Pancreas (tissue), 10 donors: ENCODE measurements at regions not wholly inside any gene's neighbourhood (a gene's known extent, or its start where the extent isn't known, plus 50 kb on each side); places are given as distances from the start of the nearest gene placed in this dataset.
A peak's percentile ranks its signal among the peaks of the same experiment; 100 is the strongest.

Source experiments
- ATAC-seq, 4 donors: fragments of 200-7000 bp; cut with Tn5 transposase; one replicate each; pipeline versions ENCODE4 v1.8.0 to v1.9.1; 2020; ENCODE audit warnings: mild to moderate bottlenecking in 4 of 4, moderate library complexity in 4 of 4
- DNase-seq, 6 donors: peaks; one replicate each; pipeline ENCODE4 v3.0.0-alpha.2; 2020
- FAIRE-seq: peaks from 2 replicates; lab custom pipeline; 2012; peaks lifted over from hg19 to GRCh38; lab: Jason Lieb, UNC
- H3K27ac ChIP-seq, 4 donors: fragments of 200-600 bp; sonication (generic); 1 replicate in 3 of 4; 2 replicates in 1 of 4; pipeline versions ENCODE4 v1.5.0 to v1.8.0; 2020
- H3K27me3 ChIP-seq, 4 donors: fragments of 200-600 bp; one replicate each; pipeline ENCODE4 v1.8.0; 2021
- H3K36me3 ChIP-seq, 3 donors: fragments of 200-600 bp; sonication (generic) in 1 of 3; one replicate each; pipeline versions ENCODE4 v1.5.0 to v1.8.0; 2020 to 2021
- H3K4me1 ChIP-seq, 3 donors: fragments of 200-600 bp; one replicate each; pipeline ENCODE4 v1.8.0; 2021
- H3K4me3 ChIP-seq, 4 donors: fragments of 200-600 bp; sonication (generic) in 2 of 4; one replicate each; pipeline versions ENCODE4 v1.5.0 to v1.8.0; 2020 to 2021
- H3K9me3 ChIP-seq, 4 donors: fragments of 200-600 bp; one replicate each; pipeline ENCODE4 v1.8.0; 2021
- CTCF ChIP-seq, 4 donors: fragments of 200-600 bp; sonication (generic) in 3 of 4; IDR thresholded peaks; one replicate each; pipeline versions ENCODE4 v1.5.0 to v1.8.0; 2021; ENCODE audit warnings: antibody characterized with exemption in 4 of 4
- WGBS, 2 donors: extraction: QIAGEN DNeasy Blood & Tissue Kit; methylation state at CpG; one replicate each; pipeline ENCODE4 v1.1.7; 2013; 5-methylcytosine and 5-hydroxymethylcytosine counted together
- intact Hi-C, 3 donors: fragments of 100-400 bp; cut with DNase I; formaldehyde crosslinking; loops; one replicate each; pipeline versions ENCODE4 v1.11.1 to v1.14.2; 2022
- donor health status: healthy with polysubstance abuse.
- donor health status: DM: no; HTN: no; CAD: no; lungs with moderate emphysema.
- donor health status: DM: no; HTN: no; CAD: no.
- donor health status: control.
- donor health status: control.
- donor health status: Bipolar disorder and iron deficiency.
- donor health status: DM: yes; HTN: yes; CAD: no.
- donor health status: DM: no; HTN: no; CAD: no.
- donor health status: DM: no; HTN: no; CAD: no.
- donor health status: DM: yes; HTN: yes; CAD: no.

DNA sequence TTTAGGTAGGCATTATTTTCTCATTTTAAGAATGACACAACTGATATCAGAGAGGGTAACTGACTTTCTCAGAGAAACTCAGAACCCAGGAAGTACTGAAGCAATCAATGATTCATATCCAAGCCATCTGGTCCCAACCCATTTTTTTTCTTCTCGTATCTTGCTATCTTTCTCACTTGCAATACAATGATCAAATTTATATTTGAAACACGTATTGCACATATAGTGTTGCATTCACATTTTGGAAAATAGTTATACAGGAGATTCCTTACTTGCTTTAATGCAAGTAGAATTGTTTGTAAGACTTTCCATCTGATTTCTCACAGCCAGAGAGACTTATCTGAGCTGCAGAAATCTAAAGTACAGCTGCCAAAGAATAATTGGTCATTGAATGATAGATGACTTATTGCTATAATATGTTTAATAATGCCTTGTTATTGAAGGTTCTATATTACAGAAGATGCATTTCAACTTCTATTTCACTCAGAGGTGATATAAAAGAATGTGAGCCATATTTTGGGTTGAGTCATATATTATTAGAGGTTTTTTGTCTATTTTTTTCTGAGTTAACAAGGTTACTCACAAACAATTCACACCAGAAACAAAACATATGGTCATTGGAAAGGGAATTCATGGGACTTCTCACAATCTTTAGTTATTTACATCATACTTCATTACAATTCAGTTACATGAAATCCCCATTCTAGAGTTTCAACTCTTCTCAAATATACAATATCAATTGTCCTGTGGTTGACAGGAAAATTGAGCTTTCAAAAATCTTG, 337.5 kb upstream of the CITED2 start:
- Histone ChIP-seq H3K27me3 (no peaks in the 10 kb centered on the region), H3K4me3 (no peak overlapping the region), H3K36me3 (no peaks in the 10 kb centered on the region), H3K9me3 (no peaks in the 10 kb centered on the region), H3K4me1 (peaks cover 0 to 17% (median 0%) of the 10 kb centered on the region in 3 donors), H3K27ac (no peak overlapping the region)
- 81 to 86% methylated on average over 2 of the region's 2 CpGs for WGBS, 2 donors
- FAIRE-seq: no peak
- TF ChIP-seq CTCF (IDR thresholded peaks at IDR 0.05): no peak
- ATAC-seq: no peak
- intact Hi-C loops: no loop called here
- DNase-seq: no peak

DNA sequence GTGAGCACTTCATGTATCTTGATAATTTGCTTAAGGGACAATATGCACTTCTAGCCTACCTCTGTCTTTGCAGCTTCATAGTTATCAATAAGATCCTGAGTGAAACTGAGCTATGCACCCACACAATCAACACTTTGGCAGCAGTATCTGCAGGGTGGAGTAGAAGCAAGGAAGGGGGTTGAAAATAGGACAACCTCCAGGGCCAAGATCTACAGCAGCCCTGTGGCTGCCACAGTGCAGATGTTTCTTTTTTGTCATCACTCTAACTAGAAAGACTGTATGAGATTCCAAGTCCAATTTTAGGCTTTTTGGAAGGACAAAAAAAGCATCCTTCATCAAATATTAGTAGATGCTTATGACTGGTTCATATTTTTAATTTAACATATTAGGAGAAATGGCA, 336.1 kb upstream of the CITED2 start:
- Histone ChIP-seq H3K27ac (no peak overlapping the region), H3K9me3 (no peaks in the 10 kb centered on the region), H3K4me3 (no peak overlapping the region), H3K4me1 (peaks cover 0 to 17% (median 0%) of the 10 kb centered on the region in 3 donors), H3K27me3 (no peaks in the 10 kb centered on the region), H3K36me3 (no peaks in the 10 kb centered on the region)
- no peak for FAIRE-seq
- intact Hi-C loops: no loop called here
- no peak for TF ChIP-seq CTCF (IDR thresholded peaks at IDR 0.05)
- no peak for DNase-seq
- ATAC-seq: no peak

DNA sequence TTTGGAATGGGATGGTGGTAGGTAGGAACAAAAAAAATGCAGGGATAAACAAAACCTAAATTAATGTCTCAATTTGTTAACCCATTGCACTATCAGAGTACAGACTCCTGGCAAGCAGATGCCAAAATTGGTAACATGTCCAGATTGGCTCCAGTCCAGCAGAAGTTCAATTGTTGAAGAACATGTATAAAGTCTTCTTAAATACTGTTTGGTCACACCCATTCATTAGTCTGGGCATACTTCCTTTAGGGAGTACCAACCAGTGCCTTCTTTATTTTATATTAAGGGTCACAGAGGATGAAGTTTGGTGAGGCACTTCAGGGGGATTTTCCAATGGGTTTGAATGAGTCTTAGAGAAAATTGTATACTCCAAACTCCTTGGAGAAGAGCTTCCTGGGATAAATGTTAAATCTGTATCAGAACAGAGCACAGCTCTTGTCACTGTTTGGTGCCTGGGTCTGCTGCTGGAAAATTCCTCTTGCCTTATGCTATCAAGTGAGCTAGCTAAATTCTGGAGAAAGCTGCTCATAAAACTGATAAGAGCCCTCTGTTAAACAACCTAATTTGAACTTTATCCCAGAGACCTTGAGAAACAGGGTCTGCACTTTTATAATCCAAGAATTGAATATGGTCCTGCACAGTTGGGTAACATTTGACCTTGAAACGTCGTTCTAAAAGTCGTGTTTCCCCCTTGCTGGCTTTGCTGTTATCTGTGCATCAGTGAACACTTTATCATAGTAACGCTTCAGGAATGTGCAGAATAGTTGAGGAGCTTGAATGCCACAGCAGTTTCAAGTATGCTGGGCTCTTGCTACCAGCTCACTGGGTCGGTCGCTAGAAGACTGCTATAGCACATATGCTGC, 334.1 kb upstream of the CITED2 start:
- DNase-seq (peak in 3 of 6 donors; percentile 9 to 25 (median 25)), FAIRE-seq (no peak)
- WGBS, 2 donors: 6 to 8% methylated on average over 6 of the region's 6 CpGs

DNA sequence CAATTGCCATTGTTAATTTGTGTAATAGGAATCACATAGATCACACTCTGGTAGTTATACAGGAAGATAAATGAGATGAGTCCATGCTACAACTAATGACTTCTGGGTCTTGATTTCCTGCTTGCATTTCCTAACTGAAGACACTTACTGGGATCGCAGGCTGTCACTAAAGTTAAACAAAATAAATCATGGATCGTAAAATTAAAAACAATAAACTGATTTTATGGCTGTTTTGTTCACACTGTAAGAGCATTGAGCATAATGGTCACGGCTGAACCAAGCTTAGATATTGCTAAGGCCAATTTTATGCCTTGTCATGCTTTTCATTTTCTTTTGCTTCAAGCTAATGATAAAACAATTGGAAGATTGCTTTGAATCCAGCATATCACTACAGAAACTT, 332.5 kb upstream of the CITED2 start:
- no peak overlapping the region for H3K27ac ChIP-seq
- intact Hi-C loops: no loop called here
- peaks cover 0 to 17% (median 0%) of the 10 kb centered on the region in 3 donors for H3K4me1 ChIP-seq
- WGBS, 2 donors: 82% methylated on average over 3 of the region's 3 CpGs
- no peaks in the 10 kb centered on the region for H3K9me3 ChIP-seq
- FAIRE-seq (peak; percentile 83), ATAC-seq (no peak), DNase-seq (no peak)
- no peaks in the 10 kb centered on the region for H3K27me3 ChIP-seq
- TF ChIP-seq CTCF (IDR thresholded peaks at IDR 0.05): no peak
- no peak overlapping the region for H3K4me3 ChIP-seq
- H3K36me3 ChIP-seq: no peaks in the 10 kb centered on the region

More for the DNA sequence above, 334.1 kb upstream of the CITED2 start:
- H3K4me1 ChIP-seq: peaks cover 0 to 17% (median 0%) of the 10 kb centered on the region in 3 donors
- peak overlapping the region in 1 of 4 donors; percentile 40 for H3K27ac ChIP-seq
- ATAC-seq: peak; percentile 70 to 90 (median 82)
- H3K27me3 ChIP-seq: no peaks in the 10 kb centered on the region
- H3K9me3 ChIP-seq: no peaks in the 10 kb centered on the region
- TF ChIP-seq CTCF (IDR thresholded peaks at IDR 0.05): no peak
- H3K36me3 ChIP-seq: no peaks in the 10 kb centered on the region
- intact Hi-C loops: no loop called here
- no peak overlapping the region for H3K4me3 ChIP-seq
